Vagina (tissue), 2 donors: ENCODE measurements at regions not wholly inside any gene's neighbourhood (a gene's known extent, or its start where the extent isn't known, plus 50 kb on each side); places are given as distances from the start of the nearest gene placed in this dataset.

ENCODE experiments used
- POLR2A ChIP-seq, 2 donors: fragments of 450-650 bp; IDR thresholded peaks; one replicate each; pipeline ENCODE4 v1.6.1; 2017; ENCODE audit warnings: antibody characterized with exemption in 2 of 2, mild to moderate bottlenecking in 2 of 2, moderate library complexity in 2 of 2
- POLR2AphosphoS5 ChIP-seq, 2 donors: sonication (generic); formaldehyde crosslinking; IDR thresholded peaks; one replicate each; pipeline ENCODE4 v1.9.0; 2017; ENCODE audit warnings: antibody characterized with exemption in 2 of 2, mild to moderate bottlenecking in 2 of 2, low read depth in 1 of 2; ENCODE audit not compliant: insufficient read depth in 1 of 2
- TF ChIP-seq, protein P1 (sequence below), 3 experiments: fragments of 450-650 bp in 2 of 3; fragments of 200-600 bp in 1 of 3; sonication (generic) in 1 of 3; IDR thresholded peaks; one replicate each; pipeline ENCODE4 v1.5.1; 2017 to 2019; ENCODE audit warnings: antibody characterized with exemption in 3 of 3, mild to moderate bottlenecking in 2 of 3, moderate library complexity in 2 of 3

DNA sequence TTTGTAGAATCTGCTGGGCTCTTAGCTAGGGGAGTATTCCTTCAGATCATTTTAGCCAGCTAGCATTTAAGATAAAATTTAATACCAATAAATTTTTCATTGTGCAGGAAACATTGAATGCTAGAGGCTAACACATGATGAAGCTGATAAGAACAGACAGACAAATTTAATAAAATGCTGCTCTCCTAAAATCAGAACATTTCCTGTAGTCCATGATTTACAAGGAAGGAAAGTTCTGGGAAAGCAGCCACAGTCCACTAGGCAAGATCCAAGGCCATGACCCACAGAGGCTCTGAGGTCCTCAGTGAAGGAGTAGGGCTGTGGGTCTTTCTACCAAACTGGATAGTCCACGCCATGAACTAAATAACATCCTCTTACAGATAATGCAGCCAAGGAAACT is 253.0 kb downstream of the ICE1 start:
- no peak for TF ChIP-seq POLR2A (IDR thresholded peaks at IDR 0.05)
- TF ChIP-seq, protein P1, sequence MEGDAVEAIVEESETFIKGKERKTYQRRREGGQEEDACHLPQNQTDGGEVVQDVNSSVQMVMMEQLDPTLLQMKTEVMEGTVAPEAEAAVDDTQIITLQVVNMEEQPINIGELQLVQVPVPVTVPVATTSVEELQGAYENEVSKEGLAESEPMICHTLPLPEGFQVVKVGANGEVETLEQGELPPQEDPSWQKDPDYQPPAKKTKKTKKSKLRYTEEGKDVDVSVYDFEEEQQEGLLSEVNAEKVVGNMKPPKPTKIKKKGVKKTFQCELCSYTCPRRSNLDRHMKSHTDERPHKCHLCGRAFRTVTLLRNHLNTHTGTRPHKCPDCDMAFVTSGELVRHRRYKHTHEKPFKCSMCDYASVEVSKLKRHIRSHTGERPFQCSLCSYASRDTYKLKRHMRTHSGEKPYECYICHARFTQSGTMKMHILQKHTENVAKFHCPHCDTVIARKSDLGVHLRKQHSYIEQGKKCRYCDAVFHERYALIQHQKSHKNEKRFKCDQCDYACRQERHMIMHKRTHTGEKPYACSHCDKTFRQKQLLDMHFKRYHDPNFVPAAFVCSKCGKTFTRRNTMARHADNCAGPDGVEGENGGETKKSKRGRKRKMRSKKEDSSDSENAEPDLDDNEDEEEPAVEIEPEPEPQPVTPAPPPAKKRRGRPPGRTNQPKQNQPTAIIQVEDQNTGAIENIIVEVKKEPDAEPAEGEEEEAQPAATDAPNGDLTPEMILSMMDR (IDR thresholded peaks at IDR 0.05), result no peak
- TF ChIP-seq POLR2AphosphoS5 (IDR thresholded peaks at IDR 0.05; ENCODE audit: insufficient read depth in 1 of 2, low read depth in 1 of 2), result no peak
